ENCODE measurements at regions not wholly inside any gene's neighbourhood (a gene's known extent, or its start where the extent isn't known, plus 50 kb on each side); places are given as distances from the start of the nearest gene placed in this dataset.

- TF ChIP-seq ZBTB11 (CRISPR knock-in tag; IDR thresholded peaks at IDR 0.05): no peak
- no peak for TF ChIP-seq IRF3 (IDR thresholded peaks at IDR 0.05)
These were observed 124.6 kb upstream of the E2F7 start (continued) for GRCh38 chr12:77189901-77190416.

GRCh38 chr12:77189458-77189857 lies 124.1 kb upstream of the E2F7 start:
- FAIRE-seq (no peak), ATAC-seq (no peak), DNase-seq (ENCODE audit: low read depth, low spot score) (no peak)
- Histone ChIP-seq H3K4me2 (ENCODE audit: control insufficient read depth, insufficient read depth) (no peak overlapping the region), H3K27me3 (replicated peaks in 1 of 2; ENCODE audit: control insufficient read depth in 2 of 2, insufficient read depth in 2 of 2, low read length in 1 of 2) (no peaks in the 10 kb centered on the region), H3K4me3 (no peak overlapping the region), H4K20me1 (ENCODE audit: control insufficient read depth, insufficient read depth) (no peaks in the 10 kb centered on the region), H3K27ac (ENCODE audit: control insufficient read depth, insufficient read depth) (no peak overlapping the region), H3K9ac (ENCODE audit: control insufficient read depth, insufficient read depth, low read length) (no peak overlapping the region), H3K9me3 (replicated peaks; ENCODE audit: control insufficient read depth, insufficient read depth, low read length) (no peaks in the 10 kb centered on the region), H3K36me3 (ENCODE audit: control insufficient read depth in 2 of 2, insufficient read depth in 2 of 2, low read length in 1 of 2) (no peaks in the 10 kb centered on the region), H3K4me1 (ENCODE audit: control insufficient read depth, insufficient read depth, low read length) (no peaks in the 10 kb centered on the region), H3K79me2 (ENCODE audit: control insufficient read depth, insufficient read depth, low read length) (no peaks in the 10 kb centered on the region), H2AFZ (ENCODE audit: control insufficient read depth, low read depth, low read length) (no peak overlapping the region)
- POLR2A ChIA-PET: no interaction called here
- TF ChIP-seq E2F8 (IDR thresholded peaks at IDR 0.05; ENCODE audit: low read depth, partially characterized antibody) (no peak), BMI1 (IDR thresholded peaks at IDR 0.05; ENCODE audit: borderline replicate concordance) (no peak), TCF3 (IDR thresholded peaks at IDR 0.05; ENCODE audit: borderline replicate concordance, insufficient read depth, low read depth, low read length) (no peak), HSF1 (IDR thresholded peaks at IDR 0.05; ENCODE audit: low read depth, low read length) (no peak)
- in situ Hi-C loops (cut with MboI): no loop called here
- CTCF ChIA-PET: no interaction called here
- intact Hi-C loops (cut with micrococcal nuclease; ENCODE audit: unreplicated experiment): no loop called here
- SMC1A ChIA-PET (ENCODE audit: uncharacterized antibody, unreplicated experiment): no interaction called here
- RAD21 ChIA-PET (ENCODE audit: unreplicated experiment): no interaction called here
- BruUV-seq (replicated peaks): no TSS peak
- 12% methylated on average over 5 of the region's 5 CpGs for WGBS (ENCODE audit: insufficient coverage, insufficient replicate concordance, low lambda C conversion rate, missing lambda C conversion rate)

Measured in GM12878 (cell line).